ENCODE measurements at regions not wholly inside any gene's neighbourhood (a gene's known extent, or its start where the extent isn't known, plus 50 kb on each side); places are given as distances from the start of the nearest gene placed in this dataset.

DNA sequence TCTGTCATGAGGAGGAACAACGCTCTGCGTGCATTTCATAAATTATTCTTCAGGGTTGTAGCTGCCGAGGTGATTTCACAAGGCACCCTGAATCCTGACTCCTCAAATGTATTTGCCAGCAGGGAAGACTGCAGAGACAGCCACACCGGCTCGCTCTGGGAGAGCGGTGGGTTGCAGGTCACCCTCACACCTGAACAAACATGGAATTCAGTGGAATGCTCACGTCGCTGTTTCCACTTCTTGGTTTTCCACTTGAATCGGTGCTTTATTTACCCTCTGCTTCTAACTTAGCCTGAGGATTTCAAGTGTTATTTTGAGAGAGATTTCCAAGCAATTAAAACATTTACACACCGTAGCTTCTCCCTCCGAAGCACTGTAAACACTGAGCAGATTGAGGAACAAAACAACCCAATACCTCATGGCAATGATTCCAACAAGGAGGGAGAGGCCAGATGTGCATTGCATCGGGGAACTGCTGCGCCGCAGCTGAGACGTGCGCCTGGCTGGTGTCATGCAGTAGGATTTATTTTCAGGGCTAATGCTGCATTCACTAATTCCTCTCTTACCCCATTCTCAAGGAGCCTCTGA is 59.5 kb upstream of the GGTLC1 start:
- DNase-seq: no peak

DNA sequence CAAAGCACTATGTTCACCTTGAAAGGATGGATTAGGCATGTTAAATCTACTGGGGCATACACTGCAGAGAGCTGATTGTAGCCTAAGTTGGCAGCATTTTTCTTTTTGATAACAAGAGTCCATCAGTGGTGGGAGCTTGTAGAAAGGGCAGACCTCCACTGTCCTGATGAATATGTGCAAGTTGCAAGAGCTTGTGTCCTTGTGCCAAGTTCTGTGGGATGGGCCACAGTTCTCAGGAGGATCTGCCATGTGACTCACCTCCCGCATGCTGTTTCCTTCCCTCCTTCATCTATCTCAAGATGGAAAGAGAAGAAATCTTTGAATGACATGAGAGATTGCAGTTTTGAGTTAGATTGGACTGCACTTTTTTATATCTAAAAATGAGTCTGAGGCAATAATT is 58.3 kb upstream of the GGTLC1 start:
- no peak for DNase-seq

DNA sequence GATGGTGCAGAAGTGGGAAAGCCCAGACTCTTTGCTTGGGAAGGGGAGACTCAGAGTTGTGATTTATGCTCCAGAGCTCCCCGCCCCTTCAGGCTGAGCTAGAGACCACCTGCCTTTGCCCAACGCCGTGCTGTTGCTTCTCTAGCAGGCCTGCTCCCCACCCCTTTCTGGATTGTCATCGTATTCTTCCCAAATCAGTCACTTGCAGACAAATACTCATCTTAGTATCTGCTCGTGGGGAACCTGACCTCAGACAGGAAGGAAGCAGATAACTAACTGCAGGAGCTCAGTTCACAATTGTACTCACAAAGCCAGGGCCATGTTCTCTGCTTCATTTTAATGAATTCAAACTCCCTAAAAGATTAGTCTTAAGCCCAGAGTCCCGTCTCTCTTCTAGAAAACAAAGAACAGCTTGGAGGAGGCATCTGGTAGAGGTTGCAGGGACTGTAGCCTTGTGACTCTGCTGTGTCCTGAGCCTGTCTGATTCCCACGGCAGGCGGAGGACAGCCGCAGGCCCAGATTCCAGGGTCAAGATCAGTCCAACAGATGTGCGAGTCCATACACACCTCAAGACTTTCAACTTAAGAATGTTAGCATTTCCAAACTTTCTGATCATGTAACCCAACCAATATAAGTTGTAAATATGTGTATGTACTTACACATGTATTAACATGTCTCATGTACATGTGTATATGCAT is 57.2 kb upstream of the GGTLC1 start:
- DNase-seq: no peak

DNA sequence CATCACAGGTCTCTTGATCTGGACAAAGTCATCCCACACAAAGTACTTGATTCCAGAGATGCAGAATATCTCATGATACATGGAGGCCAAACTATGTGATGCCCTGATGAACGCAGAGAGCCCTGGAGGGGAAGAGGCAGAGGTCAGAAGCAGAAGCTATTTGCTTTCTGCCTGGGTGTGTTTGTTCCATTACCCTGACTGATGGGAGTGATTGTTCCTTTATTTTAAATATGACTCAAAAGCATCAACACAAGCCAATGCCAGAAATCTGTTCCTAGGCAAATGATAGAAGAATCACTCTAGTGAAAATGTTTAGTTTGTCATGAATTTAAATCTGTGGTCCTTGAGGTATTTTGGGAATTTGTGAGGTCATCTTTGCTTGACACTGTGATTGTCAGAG is 54.7 kb upstream of the GGTLC1 start:
- DNase-seq: no peak

DNA sequence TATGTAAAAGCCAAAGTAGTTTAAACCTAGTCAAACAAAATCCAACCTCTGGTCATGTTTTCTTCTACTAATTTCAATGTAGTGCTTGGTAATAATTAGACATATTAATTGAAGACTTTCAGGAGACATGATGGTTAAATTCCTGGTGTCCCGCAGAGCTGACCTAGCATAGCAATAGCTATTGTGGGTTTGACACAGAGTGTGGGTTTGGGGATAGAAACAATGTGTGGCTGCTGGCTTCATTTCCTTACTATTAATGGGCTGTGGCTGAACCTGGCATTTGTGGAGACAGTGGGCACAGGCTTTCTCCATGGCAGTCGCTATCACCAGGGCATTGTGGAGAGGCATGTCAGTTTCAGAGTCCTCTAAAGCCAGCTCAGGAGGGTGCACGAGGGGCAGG is 54.1 kb upstream of the GGTLC1 start:
- no peak for DNase-seq

DNA sequence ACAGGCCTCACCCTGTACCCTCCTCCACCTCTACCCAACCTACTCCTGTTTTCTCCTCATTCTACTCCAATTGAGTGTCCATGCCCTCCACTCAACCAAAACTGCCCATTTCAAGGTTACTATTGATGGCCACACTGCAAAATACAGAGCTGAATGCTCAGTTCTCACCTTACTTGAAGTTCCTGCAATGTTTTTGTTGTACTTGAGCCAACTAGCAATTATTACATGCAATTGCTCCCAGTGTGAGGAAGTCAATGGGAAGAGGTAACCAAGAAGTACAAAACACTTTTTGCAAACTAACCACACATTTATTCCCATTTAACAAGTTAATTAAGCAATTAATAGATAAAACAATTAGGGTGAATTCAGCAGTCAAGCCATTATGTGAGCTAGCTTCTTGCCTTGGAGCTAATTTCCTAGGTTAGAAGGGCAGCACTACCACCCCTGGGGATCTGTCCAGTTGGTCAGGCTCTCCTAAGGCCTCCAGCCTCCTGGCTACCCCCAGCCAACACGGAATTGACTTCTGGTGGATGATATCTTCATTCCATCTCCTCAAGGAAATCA is 52.4 kb upstream of the GGTLC1 start:
- DNase-seq: peak; percentile 12

DNA sequence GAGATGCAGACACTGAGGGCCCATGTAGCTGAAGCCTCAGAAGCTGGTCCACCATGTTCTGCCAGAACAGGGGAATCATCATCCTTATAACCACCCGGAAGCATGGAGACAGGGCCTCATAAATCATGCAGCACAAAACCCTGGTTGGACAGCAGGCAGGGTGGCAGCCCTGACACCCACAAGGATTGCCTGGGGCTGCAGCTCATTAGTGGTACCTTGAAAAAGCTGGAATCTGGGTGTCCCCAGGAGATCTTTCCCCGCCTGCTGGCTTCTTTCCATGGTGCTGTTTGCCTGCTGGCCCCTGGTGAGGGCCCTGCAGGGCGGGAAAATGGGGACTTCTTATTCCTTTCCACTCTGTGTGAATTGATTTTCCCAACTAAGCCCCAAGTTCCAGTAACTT is 50.6 kb upstream of the GGTLC1 start:
- no peak for DNase-seq

Measured in NCI-H1105 treated with DMSO at 0.1 percent for 48 hours (cell line).